SJSA1 (cell line): ENCODE measurements at regions not wholly inside any gene's neighbourhood (a gene's known extent, or its start where the extent isn't known, plus 50 kb on each side); places are given as distances from the start of the nearest gene placed in this dataset.

Experiments used
- DNase-seq, 2 experiments: peaks; one replicate each; pipeline ENCODE4 v3.0.0-alpha.2; 2015 to 2020; ENCODE audit warnings: low spot score in 2 of 2, low read depth in 1 of 2
- H3K27ac ChIP-seq: fragments of 250-450 bp; sonication (Bioruptor Pico); 2 replicates; pipeline ENCODE4 v1.5.1; 2020; ENCODE audit warnings: mild to moderate bottlenecking, moderate library complexity
- H3K27me3 ChIP-seq: fragments of 250-450 bp; sonication (Bioruptor Pico); replicated peaks from 2 replicates; pipeline ENCODE4 v1.5.1; 2020; ENCODE audit warnings: mild to moderate bottlenecking, moderate library complexity
- H3K36me3 ChIP-seq: fragments of 250-450 bp; sonication (Bioruptor Pico); 2 replicates; pipeline ENCODE4 v1.5.1; 2020; ENCODE audit warnings: mild to moderate bottlenecking
- H3K4me1 ChIP-seq: fragments of 250-450 bp; sonication (Bioruptor Pico); replicated peaks from 2 replicates; pipeline ENCODE4 v1.6.1; 2021; ENCODE audit warnings: mild to moderate bottlenecking
- H3K4me3 ChIP-seq: fragments of 250-450 bp; sonication (Bioruptor Pico); 2 replicates; pipeline ENCODE4 v1.5.1; 2020; ENCODE audit warnings: mild to moderate bottlenecking
- H3K9me3 ChIP-seq: fragments of 250-450 bp; sonication (Bioruptor Pico); replicated peaks from 2 replicates; pipeline ENCODE4 v1.5.1; 2020; ENCODE audit warnings: mild to moderate bottlenecking

DNA sequence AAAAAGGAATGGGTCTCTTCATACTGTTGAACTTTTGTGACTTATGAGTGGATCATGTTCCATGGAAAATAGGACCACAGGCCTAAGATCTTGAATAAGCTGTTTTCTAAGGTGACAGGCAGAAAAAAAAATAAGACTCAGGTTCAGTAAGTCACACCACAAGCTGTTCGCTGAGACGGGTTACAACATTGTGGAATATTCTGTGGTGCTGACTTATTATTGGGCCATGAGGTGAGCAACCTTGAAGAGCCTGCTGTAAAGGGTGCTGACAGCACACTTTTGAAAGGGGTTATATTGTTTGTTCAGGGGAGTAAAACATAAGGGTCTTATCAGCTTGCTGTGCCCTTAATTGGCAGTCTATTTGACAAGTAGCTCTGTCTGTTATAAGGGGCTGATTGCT, 439.8 kb upstream of the SLC14A2 start:
- DNase-seq: no peak
- H3K4me1 ChIP-seq: no peaks in the 10 kb centered on the region
- H3K27me3 ChIP-seq: no peaks in the 10 kb centered on the region
- H3K4me3 ChIP-seq: no peak overlapping the region
- no peak overlapping the region for H3K27ac ChIP-seq
- H3K9me3 ChIP-seq: no peaks in the 10 kb centered on the region
- H3K36me3 ChIP-seq: no peaks in the 10 kb centered on the region

DNA sequence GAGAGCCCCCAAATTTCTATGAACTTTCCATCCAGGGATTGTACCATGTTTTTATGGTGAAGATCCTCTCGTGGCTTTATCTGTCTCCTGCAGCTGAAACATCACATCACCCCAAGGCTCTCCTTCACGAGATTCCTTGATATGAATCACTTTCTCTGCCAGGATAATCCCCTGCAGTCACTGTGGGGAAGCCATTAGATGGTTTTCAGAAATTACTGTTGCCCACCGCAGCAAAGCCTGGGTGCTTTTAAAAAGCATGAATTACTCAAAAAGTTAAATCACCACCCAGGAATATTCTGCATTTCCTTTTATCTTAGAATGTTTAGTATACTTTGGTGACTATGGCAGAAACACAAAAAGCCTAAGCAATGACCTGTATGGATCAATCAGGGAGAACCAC, 428.4 kb upstream of the SLC14A2 start:
- DNase-seq: no peak
- Histone ChIP-seq H3K4me3 (no peak overlapping the region), H3K27me3 (no peaks in the 10 kb centered on the region), H3K9me3 (no peaks in the 10 kb centered on the region), H3K36me3 (no peaks in the 10 kb centered on the region), H3K27ac (no peak overlapping the region), H3K4me1 (no peaks in the 10 kb centered on the region)

DNA sequence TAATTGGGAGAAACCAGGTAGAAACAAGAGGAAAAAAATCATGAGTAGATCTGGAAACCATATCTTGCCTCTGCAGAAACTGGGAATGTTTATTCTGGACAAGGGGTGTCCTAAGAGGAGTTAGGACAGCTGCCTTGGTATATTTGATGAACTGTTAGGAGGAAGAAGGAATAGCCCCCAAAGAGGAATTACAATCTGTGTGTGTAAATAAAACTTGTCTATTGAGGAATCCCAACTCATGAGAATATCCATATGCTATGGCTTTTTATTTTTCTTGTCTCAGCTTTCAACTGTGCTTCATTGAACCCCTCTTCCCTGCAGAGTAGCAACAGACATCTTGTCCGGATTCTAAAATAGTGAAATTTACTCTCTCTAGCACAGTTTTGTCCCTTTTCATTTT, 423.5 kb upstream of the SLC14A2 start:
- H3K4me1 ChIP-seq: no peaks in the 10 kb centered on the region
- no peak for DNase-seq
- no peaks in the 10 kb centered on the region for H3K9me3 ChIP-seq
- H3K27ac ChIP-seq: no peak overlapping the region
- H3K27me3 ChIP-seq: no peaks in the 10 kb centered on the region
- H3K36me3 ChIP-seq: no peaks in the 10 kb centered on the region
- H3K4me3 ChIP-seq: no peak overlapping the region

DNA sequence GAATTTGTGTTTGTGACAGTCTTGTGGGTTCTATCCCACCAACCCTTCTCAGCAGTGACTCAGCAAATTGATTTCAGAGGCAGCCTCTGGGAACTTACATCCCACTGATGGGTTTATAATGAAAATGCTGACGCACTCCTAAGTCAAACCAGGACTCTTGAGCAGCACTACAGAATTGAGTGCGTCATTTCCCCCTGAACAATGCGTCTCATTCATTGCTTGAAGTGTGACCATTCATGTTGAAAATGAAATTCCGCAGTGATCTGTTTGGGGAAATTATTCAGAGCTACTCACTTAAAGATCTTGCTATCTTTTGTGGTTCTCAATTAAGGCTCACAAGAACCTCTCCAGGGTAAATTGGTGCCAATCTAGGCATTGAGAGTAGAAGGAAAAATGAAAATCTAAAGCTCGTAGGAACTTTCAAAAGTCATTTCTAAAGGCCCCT, 417.7 kb upstream of the SLC14A2 start:
- Histone ChIP-seq H3K4me3 (no peak overlapping the region), H3K27ac (0 out of 2 replicates have a peak overlapping the region, but pooled peaks have one; percentile 24), H3K9me3 (no peaks in the 10 kb centered on the region), H3K4me1 (0 out of 2 replicates have a peak, but pooled peaks cover 3% of the 10 kb centered on the region), H3K27me3 (no peaks in the 10 kb centered on the region), H3K36me3 (no peaks in the 10 kb centered on the region)
- peak in 1 of 2 experiments; percentile 39 for DNase-seq

DNA sequence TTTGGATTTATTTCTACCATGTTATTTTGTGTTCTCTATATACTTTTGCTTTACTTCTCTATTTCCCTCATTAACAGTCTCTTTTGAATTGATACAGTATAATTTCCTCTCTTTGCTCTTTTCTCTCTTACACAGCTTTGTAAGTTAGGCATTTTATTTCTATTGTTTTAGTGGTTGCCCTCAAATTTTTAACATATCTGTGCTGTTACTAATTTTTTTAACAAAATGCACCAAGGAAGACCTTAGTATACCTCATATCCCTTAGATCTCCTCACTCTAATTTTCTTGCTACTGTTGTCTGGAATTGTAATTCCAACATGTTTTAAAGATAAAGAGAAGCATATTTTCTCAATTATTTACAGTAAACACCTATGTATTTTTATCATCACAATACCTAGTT, 416.8 kb upstream of the SLC14A2 start:
- Histone ChIP-seq H3K9me3 (no peaks in the 10 kb centered on the region), H3K27me3 (no peaks in the 10 kb centered on the region), H3K4me1 (0 out of 2 replicates have a peak, but pooled peaks cover 3% of the 10 kb centered on the region), H3K36me3 (no peaks in the 10 kb centered on the region), H3K27ac (no peak overlapping the region), H3K4me3 (no peak overlapping the region)
- DNase-seq: no peak

DNA sequence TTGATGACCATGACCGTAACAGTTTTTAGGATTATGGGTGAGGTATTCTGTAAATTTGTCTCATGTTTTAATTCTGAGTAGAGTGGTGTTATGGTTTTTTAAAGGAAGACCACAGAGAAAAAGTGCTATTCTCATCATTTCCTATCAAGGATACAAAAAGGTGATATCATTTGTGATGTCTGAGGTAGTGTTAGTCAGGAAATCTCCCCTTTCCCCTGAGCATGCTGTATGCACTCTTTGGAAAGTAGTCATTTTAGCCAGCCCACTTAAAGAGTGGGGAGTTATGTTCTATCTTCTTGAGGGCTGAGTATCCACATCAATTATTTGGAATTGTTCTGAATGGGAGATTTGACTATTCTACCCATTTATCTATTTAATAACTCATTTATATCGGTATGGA, 414.2 kb upstream of the SLC14A2 start:
- 0 out of 2 replicates have a peak, but pooled peaks cover 3% of the 10 kb centered on the region for H3K4me1 ChIP-seq
- no peak overlapping the region for H3K27ac ChIP-seq
- H3K4me3 ChIP-seq: no peak overlapping the region
- no peaks in the 10 kb centered on the region for H3K9me3 ChIP-seq
- no peak for DNase-seq
- no peaks in the 10 kb centered on the region for H3K27me3 ChIP-seq
- H3K36me3 ChIP-seq: no peaks in the 10 kb centered on the region

DNA sequence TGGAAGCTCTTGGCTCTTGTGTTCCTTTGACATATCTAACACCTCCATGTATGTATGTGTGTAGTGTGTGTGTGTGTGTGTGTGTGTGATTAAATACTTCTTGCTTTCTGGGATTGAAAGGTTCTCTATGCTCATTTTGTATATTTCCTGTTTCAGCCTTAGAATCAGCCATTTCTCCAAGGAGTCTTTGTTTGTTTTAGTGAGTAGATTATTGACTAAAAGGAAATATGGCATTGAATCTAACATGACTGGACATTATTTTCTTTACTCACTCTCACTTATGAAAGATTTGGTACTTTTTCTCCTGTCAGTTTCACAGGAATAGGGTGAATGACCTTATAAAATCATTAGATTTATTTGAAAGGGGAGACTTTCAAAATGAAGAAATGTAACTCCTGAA, 413.8 kb upstream of the SLC14A2 start:
- DNase-seq: no peak
- H3K9me3 ChIP-seq: no peaks in the 10 kb centered on the region
- no peak overlapping the region for H3K4me3 ChIP-seq
- H3K27me3 ChIP-seq: no peaks in the 10 kb centered on the region
- no peaks in the 10 kb centered on the region for H3K36me3 ChIP-seq
- no peak overlapping the region for H3K27ac ChIP-seq
- 0 out of 2 replicates have a peak, but pooled peaks cover 3% of the 10 kb centered on the region for H3K4me1 ChIP-seq

DNA sequence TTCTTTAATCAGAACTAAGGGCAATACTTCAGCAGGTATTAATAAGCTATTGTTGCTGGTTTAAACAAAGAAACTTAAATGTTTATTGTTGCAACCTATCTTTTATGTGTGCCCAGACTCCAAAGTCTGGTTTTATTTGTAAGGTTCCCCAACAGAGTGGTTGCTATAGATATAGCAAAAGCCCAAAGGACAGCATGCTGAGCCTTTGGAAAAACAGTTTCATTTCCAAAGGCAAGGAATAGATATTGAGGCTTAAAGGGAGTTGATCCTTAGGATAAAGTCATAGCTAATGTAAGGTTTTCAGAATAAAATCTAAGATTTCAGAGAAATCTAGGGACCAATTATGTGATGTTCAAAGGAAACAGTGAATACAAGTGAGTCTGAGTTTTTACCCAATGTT, 413.2 kb upstream of the SLC14A2 start:
- H3K4me3 ChIP-seq: no peak overlapping the region
- H3K27me3 ChIP-seq: no peaks in the 10 kb centered on the region
- no peak overlapping the region for H3K27ac ChIP-seq
- H3K36me3 ChIP-seq: no peaks in the 10 kb centered on the region
- 0 out of 2 replicates have a peak, but pooled peaks cover 3% of the 10 kb centered on the region for H3K4me1 ChIP-seq
- DNase-seq: no peak
- no peaks in the 10 kb centered on the region for H3K9me3 ChIP-seq

DNA sequence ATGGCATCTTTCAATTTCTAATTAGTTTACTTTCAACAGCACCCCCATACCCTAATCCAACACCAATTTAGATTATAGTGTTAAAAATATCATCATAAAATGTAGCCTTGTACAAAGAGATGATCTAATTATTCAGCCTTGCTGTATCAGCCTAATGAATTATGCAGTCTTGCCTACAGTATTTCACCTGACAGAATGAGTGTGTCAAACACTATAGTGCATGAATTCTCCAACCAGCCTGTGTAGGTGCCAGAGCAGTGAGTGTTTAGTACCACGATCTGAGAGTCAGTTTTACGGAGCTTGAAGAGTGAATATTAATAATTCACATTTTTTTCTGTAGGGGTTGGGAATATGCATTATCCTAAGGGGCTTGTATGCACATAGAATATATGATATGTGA, 411.6 kb upstream of the SLC14A2 start:
- H3K27ac ChIP-seq: no peak overlapping the region
- no peak overlapping the region for H3K4me3 ChIP-seq
- no peaks in the 10 kb centered on the region for H3K27me3 ChIP-seq
- no peaks in the 10 kb centered on the region for H3K9me3 ChIP-seq
- no peaks in the 10 kb centered on the region for H3K36me3 ChIP-seq
- H3K4me1 ChIP-seq: no peaks in the 10 kb centered on the region
- no peak for DNase-seq

DNA sequence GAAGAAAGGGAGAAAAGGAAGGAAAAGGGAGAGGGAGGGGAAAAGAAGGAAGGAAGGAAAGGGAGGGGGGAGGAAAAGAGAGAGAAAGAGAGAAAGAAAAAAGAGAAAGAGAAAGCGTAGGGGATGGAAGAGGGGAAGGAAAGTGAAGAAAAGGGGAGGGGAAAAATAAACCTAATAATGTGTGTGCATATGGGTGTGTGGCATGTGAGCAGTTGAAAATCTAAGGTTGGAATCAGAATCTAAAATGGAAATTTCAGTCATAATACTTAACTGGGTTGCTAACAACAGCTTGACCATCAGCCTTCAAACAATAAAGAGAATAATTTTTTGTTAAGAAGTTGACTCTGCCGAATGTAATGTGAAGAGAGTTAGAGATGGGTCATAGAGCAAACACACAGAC, 407.9 kb upstream of the SLC14A2 start:
- Histone ChIP-seq H3K9me3 (no peaks in the 10 kb centered on the region), H3K27ac (no peak overlapping the region), H3K27me3 (no peaks in the 10 kb centered on the region), H3K4me3 (no peak overlapping the region), H3K4me1 (no peaks in the 10 kb centered on the region), H3K36me3 (no peaks in the 10 kb centered on the region)
- no peak for DNase-seq

DNA sequence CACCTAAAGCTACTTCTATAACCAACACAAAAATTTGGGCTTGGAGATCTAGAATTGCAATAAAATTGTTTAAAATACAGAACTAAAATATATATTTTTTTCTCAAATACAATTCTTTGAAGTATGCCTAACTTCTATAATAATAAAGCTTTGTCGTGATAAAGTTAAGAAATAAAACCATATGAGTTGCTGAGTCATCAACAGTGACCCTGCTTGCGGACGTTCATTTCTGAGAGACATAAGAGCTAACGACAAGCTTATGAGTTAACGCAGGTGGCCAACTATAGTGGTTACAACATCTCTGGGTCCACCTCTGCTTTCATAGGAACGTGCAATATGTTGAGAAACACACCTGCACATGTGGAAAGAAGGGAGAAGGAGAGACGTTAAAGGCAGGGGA, 407.1 kb upstream of the SLC14A2 start:
- H3K4me1 ChIP-seq: no peaks in the 10 kb centered on the region
- H3K27ac ChIP-seq: no peak overlapping the region
- H3K9me3 ChIP-seq: no peaks in the 10 kb centered on the region; the same call in 1 of the 2 replicates
- DNase-seq: no peak
- no peaks in the 10 kb centered on the region for H3K36me3 ChIP-seq
- no peak overlapping the region for H3K4me3 ChIP-seq
- no peaks in the 10 kb centered on the region for H3K27me3 ChIP-seq

DNA sequence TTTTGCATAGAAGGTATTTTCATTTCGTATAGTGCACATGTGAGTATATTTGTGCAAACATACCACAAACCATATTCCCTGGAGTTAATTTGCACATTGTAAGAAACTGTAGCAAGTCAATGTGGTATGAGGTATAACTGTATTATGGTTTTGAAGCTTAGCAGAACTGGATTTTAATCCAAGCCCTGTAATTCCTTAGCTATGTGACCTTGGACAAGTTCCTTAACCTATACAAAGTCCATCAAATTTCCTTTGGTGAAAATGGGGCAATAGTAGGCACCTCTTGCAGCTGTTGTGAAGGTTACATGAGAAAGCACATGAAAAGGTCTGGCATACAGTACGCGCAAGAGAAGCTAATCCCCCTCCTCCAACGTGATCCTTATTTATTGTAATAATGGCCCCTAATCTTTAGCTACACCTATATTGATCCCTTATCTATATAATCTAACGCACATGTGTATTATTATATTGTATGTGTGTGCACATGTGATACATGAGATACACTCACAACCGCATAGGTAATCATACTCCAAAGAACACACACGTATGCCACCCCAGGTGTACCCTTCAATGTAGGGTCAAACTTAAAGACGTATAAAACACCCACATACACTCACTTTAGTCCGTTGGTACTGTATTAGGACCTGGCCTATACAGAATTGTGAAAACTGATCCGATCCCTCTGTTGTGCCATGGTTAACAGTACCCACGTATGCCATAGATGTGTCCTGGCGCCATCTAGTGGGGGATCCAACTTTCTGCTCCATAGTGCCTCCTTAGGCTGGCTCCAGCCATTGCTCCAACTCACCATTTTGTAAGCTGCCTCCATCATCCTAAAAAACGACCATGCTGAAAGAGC, 402.9 kb upstream of the SLC14A2 start:
- DNase-seq: peak; percentile 56 to 83
- no peak overlapping the region for H3K4me3 ChIP-seq

DNA sequence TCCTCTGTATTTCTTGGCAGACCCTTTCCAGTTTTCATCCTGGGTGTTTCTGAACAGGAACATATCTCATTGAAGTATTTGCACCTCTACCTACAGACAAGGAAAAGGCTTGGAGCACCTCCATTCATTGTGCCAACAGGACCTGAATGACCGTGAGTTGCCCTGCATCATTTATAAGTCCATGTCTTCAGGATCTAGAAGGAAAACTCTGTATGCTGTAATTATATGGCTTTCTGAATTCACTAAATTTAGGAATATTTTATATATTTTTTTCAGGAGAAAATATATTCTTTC, 402.3 kb upstream of the SLC14A2 start:
- H3K27ac ChIP-seq: no peak overlapping the region
- H3K4me1 ChIP-seq: no peaks in the 10 kb centered on the region
- no peak for DNase-seq
- H3K9me3 ChIP-seq: no peaks in the 10 kb centered on the region; the same call in 1 of the 2 replicates
- H3K36me3 ChIP-seq: no peaks in the 10 kb centered on the region
- no peaks in the 10 kb centered on the region for H3K27me3 ChIP-seq
- no peak overlapping the region for H3K4me3 ChIP-seq

More for the DNA sequence above, 402.9 kb upstream of the SLC14A2 start:
- H3K4me1 ChIP-seq: no peaks in the 10 kb centered on the region
- no peak overlapping the region for H3K27ac ChIP-seq
- no peaks in the 10 kb centered on the region; the same call in 1 of the 2 replicates for H3K9me3 ChIP-seq
- H3K36me3 ChIP-seq: no peaks in the 10 kb centered on the region
- no peaks in the 10 kb centered on the region for H3K27me3 ChIP-seq

DNA sequence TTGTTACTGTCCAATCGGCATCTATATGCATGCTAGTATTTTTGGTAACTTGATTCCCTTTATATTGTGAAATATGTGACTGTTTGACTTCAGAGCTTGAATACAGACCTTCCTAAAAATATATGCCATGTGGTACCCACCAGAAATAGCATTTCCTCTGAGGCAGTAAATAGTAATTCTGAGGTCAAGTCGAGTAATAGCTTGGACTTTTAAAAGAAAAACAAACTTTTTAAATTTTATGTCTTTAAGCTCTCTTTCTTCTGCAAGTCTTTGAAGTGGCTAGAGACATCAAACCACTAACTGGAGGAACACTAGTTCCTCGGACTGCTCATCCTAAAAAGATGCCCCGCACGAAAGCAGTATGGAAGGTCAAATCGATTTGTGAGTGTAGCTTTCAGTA, 396.8 kb upstream of the SLC14A2 start:
- no peak for DNase-seq
- H3K9me3 ChIP-seq: no peaks in the 10 kb centered on the region
- H3K4me3 ChIP-seq: no peak overlapping the region
- H3K4me1 ChIP-seq: no peaks in the 10 kb centered on the region
- no peaks in the 10 kb centered on the region for H3K27me3 ChIP-seq
- no peak overlapping the region for H3K27ac ChIP-seq
- H3K36me3 ChIP-seq: no peaks in the 10 kb centered on the region

DNA sequence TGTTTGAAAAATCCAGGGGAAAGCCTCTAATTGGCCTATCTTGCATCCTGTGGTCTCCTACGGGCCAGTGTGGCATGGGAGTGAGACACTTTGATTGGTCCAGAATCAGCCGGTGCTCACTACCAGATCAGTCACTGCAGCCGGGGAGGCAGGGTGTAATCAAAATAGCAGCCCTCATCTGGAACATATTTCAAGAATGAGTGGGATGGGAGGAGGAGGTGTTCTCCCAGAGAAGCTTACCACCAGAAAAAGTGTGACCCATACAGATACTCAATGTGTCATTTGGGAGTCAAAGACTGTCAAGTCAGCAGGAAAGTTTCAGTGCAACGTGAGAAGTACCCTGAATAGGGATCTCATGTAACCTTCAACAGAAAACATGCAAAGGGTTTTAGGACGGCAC, 393.9 kb upstream of the SLC14A2 start:
- Histone ChIP-seq H3K4me3 (no peak overlapping the region), H3K36me3 (no peaks in the 10 kb centered on the region), H3K27ac (no peak overlapping the region), H3K4me1 (no peaks in the 10 kb centered on the region), H3K9me3 (no peaks in the 10 kb centered on the region), H3K27me3 (no peaks in the 10 kb centered on the region)
- DNase-seq: peak in 1 of 2 experiments; percentile 13
